NCI-H2029 (cell line): ENCODE measurements at regions not wholly inside any gene's neighbourhood (a gene's known extent, or its start where the extent isn't known, plus 50 kb on each side); places are given as distances from the start of the nearest gene placed in this dataset.
"Not testable (repeated sequence)": the region's sequence is repeated elsewhere in the genome, so short reads cannot be mapped to it uniquely, and the experiment has no call there.

Experiments
- DNase-seq: peaks from one replicate; lab custom pipeline; 2025; lab: John Stamatoyannopoulos, UW

DNA sequence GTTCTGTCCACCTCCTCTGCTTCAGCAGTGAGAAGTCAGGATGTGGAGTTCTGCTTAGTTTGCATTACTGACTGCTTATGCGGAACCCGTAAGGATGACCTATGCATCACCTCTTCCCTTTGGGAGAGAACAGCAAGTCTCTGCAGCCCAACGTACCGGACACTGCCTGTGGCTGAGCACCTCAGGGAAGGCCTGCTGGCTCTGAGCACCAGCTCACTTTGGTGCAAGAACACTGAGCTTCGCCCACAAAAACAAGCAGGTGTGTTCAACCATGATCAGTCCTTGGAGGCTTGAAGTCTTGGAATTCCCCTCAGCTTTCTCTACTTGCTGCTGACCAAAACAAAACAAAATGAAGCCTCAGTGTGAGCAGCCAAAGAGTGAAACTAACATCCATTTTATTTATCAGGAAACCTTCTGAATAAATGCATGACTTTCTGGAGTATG, 52.7 kb upstream of the NCK2 start:
- no peak for DNase-seq

DNA sequence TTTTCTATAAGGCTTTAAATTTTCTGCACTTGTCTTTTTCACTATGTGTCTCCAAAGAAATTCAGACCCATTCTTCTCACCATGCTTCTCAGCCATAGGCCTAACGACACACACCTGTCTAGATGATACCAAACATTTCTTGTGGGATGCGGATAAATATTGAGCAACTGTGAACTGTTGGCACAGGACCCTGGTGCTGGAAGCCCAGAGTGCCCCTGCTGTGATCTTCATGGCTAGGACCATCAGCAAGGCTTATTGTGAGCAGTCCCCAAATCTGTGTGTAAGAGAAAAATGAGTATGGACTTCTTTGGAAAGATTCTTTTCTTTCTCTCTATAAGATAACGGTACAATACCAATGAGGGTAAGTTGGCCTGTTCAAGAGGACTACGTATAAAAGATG, 54.1 kb upstream of the NCK2 start:
- DNase-seq = no peak

DNA sequence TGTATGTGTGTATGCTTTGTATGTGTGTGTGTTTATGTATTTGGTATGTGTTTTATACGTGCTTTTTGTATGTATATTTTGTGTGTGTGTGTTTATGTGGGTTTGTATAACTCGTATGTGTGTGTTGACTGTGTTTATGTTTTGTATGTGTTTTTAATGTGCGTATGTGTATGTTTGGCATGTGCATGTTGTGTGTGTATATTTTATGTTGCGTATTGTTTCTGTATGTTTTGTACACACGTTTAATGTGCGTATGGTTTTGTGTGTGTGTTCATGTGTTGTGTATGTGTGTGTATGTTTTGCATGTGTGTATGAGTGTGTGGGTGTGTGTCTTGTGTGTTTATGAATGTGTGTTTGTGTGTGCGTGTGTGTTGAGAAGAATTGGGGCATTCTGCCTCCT, 55.2 kb upstream of the NCK2 start:
- no peak for DNase-seq

GRCh38 chr2:105688946-105689345, 55.8 kb upstream of the NCK2 start:
- no peak for DNase-seq

DNA sequence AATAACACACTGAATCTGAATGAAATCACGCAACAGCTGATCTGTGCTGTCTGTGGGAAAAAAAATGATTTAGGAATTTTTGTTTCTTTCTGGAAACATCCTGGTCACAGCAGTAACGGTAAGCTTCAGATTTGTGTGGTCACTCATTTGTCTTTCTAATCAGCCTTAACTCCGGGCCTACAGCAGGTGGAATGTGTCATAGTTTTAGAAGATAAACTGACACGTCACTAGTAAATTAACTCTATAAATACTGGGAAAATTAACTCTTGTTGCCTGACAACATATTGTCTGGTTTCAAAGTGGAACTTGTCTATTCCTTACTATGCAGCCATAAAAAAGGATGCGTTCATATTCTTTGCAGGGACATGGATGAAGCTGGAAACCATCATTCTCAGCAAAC, 58.1 kb upstream of the NCK2 start:
- no peak for DNase-seq

GRCh38 chr2:105683011-105683492, 61.7 kb upstream of the NCK2 start:
- DNase-seq = no peak

- no peak for DNase-seq
Measured at GRCh38 chr2:105682401-105682800, 62.3 kb upstream of the NCK2 start.

DNA sequence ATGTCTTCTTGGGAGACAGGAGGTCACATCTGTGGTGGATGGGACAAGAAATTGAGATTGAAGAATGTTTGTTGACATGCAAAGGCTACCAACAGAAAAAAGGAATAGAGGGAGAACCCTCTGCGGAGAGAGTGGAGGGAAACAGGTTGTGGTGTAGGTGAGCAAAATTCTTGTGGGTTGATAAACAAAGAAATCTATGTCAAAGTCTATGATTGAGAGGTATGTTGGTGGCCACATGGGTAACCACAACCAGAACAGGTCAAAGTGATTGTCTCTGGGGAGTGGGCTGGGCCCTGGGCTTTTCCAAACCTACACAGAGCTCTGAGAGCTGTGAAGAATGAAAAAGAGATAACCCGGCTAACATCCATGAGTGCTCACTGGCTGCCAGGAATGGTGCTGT, 62.8 kb upstream of the NCK2 start:
- no peak for DNase-seq

DNA sequence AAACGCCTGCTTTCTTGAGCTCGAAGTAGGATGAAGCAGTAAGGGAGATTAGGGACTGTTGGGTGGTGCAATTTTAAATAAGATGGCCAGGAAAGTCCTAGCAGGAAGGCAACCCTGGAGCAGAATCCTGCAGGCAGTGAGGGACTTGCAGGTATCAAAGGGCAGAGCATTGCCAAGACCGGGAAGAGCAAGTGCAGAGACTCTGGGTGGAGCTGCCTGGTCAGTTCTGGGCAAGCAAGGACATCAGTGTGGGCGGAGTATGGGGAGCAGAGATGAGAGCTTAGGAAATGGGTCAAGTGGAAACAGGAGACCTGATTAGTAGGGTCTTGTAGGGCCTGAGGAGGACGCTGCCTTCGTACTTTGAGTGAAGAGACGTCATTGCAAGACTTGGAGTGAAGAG, 64.4 kb upstream of the NCK2 start:
- DNase-seq = no peak

DNA sequence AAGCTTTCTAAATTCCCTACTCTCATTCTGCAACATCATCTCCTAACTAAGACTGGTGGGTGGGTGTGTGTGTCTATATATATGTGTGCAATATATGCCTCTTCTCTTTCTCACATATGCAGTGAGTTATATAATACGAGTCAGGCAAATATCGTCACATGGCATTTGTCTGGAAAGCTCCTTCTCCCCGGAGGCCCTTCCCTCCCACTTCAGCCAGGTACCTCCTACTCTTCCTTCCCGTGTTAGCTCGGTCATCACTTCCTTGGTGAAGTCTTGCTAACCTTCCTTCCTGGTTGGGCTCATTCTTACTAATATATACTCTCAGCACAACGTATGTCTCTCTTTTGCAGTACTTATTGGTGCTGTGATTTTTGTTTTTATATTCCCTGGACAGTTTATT, 66.4 kb upstream of the NCK2 start:
- no peak for DNase-seq

- no peak for DNase-seq
Measured at GRCh38 chr2:105677901-105678300, 66.8 kb upstream of the NCK2 start.

DNA sequence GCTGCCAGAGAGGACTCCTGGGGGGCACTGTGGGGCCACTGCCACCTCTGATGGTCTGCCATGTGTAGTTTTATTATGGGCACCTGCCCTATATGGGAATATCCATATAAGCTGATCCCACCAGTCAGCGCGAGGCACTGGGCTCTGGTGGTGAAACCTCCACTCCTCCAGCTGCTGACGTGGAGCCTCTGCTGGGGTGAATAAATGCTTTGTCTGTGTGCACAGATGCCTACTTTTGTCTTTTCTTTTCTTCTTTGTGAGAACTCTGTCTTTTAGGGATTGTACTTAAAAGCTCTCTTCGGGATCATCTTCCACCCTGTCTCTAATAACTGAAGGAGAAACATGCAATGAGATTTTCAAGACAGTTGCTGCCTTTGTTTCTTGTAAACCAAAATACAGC, 68.9 kb upstream of the NCK2 start:
- DNase-seq = no peak

DNA sequence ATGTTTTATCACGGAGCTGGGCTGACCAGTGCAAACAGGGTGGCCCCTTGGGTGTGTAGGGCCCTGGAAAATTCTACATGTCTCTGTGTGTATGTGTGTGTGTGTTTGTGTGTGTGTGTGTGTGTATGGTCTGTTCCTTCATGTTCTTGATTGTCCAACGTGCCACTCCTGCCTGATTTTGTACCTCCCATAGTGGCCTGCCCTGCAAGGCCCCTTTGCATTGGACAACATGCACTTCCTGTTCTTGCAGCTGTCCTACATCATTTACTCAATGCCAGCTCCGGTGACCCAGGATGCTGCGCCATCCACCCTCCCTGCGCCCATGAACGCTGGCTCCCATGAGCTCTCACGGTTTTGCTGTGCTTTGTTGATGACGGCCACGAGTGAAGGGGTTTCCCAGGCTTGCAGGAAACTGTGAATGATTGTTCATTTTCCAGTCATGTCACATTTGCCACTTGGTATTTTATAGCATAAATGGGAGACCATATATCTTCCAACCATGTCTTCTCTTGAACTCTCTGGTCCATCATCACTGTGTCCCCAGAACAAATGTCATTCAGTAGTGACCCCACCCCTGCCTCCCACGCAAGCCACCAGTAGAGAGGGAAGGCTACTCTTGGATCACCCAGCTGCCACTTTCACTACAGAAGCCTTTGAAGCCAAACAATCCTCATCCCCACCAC, 69.7 kb upstream of the NCK2 start:
- DNase-seq = no peak

DNA sequence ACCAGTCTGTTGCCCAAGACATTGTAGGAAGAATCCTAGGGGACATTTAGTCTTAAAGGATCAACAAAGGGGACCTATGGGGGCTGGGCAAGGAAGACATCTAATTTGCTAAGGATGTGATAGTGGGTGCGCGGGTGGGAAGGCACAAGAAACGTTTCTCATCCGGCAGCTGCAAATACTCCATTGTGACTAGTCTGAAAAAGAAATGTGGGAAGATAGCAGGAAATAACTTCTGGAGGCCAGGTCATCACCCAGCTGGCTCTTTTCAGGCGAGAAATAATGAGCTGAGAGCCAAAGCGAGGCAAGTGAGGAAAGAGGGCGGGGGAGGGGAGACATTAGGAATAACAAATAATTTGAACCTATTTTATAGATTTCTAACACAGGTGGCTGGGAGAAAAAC, 70.3 kb upstream of the NCK2 start:
- DNase-seq = no peak

GRCh38 chr2:105671156-105671555, 73.6 kb upstream of the NCK2 start:
- DNase-seq = no peak

GRCh38 chr2:105669384-105669891, 75.3 kb upstream of the NCK2 start:
- no peak for DNase-seq

GRCh38 chr2:105665480-105665879, 79.2 kb upstream of the NCK2 start:
- no peak for DNase-seq

DNA sequence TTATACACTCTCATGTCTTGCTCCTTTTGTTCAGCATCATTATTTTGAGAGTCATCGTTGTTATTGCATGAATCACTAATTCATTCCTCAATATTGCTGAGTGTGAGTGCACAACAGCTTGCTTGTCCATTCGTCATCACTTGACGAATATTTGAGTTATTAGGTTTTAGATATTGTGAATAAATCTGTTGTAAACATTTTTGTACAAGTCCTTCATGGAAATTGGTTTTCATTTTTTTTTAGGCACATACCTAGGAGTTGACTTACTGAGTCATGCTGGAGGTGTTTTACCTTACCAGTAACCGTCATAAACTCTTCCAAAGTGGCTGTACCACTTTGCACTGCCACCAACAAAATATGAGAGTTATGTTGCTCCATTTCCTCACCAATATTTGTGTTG, 84.2 kb upstream of the NCK2 start:
- DNase-seq = no peak

GRCh38 chr2:105655723-105656606, 88.7 kb upstream of the NCK2 start:
- DNase-seq = not testable (repeated sequence)

- DNase-seq = no peak
Measured at GRCh38 chr2:105655244-105655643, 89.5 kb upstream of the NCK2 start.

DNA sequence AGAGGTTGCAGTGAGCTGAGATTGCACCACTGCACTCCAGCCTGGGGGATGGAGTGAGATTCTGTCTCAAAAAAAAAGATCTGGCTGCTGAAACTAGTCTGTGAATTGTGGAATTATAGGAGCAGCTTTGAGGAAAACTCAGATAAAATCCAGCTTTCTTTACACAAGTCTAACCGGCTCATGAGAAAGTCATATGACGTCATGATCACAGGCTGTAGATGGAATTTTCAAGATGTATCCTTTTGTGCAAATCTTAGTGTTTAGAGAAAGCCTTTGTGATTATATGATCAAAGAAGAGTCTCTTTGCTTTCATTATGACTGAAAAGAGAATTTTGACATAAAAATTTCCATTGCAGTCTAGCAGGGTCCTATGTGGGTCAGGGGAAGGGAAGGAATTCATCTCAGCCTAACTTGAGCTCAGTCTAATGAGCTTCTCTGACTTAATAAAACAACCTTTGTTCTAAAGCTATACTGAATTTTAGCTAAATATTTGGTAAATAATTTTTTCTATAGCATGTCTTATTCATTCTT, 90.2 kb upstream of the NCK2 start:
- no peak for DNase-seq

GRCh38 chr2:105653302-105653701, 91.4 kb upstream of the NCK2 start:
- no peak for DNase-seq
